Endothelial cell of umbilical vein (primary cell): ENCODE measurements at regions not wholly inside any gene's neighbourhood (a gene's known extent, or its start where the extent isn't known, plus 50 kb on each side); places are given as distances from the start of the nearest gene placed in this dataset.

Source experiments
- JUN ChIP-seq: IDR thresholded peaks from 2 replicates; pipeline ENCODE4 v1.6.1; 2011; ENCODE audit warnings: borderline replicate concordance, low read depth; ENCODE audit not compliant: insufficient read length, insufficient read depth
- POLR2A ChIP-seq: IDR thresholded peaks from 2 replicates; pipeline ENCODE4 v1.6.1; 2012; ENCODE audit warnings: low read depth, mild to moderate bottlenecking, control low read depth, low read length
- POLR2AphosphoS5 ChIP-seq: IDR thresholded peaks from 2 replicates; pipeline ENCODE4 v1.6.1; 2012; ENCODE audit warnings: low read depth, mild to moderate bottlenecking, control low read depth, low read length, moderate library complexity; ENCODE audit not compliant: insufficient read depth
- TF ChIP-seq, protein P1 (sequence below), 2 donors: IDR thresholded peaks; 1 replicate in 1 of 2; 2 replicates in 1 of 2; pipeline ENCODE4 v1.5.1; 2011; ENCODE audit warnings: low read length in 2 of 2, mild to moderate bottlenecking in 2 of 2, moderate library complexity in 2 of 2, control low read depth in 1 of 2, inconsistent platforms in 1 of 2, low read depth in 1 of 2; ENCODE audit not compliant: insufficient read depth in 1 of 2; ENCODE audit errors: extremely low read depth in 1 of 2

DNA sequence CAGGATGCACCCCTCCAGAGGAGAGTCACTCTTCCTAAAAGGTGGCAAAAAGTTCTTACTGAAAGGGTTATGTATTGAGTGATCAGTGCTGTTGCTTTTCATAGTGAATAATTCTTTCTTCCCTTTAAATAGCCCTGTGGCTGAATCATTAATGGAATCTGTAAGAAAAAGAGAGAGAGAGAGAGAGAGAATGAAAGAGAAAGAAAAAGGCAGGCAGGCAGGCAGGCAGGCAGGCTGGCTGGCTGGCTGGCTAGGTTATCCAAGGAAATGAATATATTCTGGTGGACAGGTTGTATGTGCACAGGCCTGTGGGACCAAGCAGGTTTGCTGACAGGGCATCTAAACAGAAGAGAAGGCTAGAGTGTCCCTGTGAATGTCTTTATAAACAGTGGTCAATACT lies 100.5 kb downstream of the DLEU7 start:
- TF ChIP-seq JUN (no peak), POLR2A (no peak), POLR2AphosphoS5 (no peak)
- TF ChIP-seq, protein P1, sequence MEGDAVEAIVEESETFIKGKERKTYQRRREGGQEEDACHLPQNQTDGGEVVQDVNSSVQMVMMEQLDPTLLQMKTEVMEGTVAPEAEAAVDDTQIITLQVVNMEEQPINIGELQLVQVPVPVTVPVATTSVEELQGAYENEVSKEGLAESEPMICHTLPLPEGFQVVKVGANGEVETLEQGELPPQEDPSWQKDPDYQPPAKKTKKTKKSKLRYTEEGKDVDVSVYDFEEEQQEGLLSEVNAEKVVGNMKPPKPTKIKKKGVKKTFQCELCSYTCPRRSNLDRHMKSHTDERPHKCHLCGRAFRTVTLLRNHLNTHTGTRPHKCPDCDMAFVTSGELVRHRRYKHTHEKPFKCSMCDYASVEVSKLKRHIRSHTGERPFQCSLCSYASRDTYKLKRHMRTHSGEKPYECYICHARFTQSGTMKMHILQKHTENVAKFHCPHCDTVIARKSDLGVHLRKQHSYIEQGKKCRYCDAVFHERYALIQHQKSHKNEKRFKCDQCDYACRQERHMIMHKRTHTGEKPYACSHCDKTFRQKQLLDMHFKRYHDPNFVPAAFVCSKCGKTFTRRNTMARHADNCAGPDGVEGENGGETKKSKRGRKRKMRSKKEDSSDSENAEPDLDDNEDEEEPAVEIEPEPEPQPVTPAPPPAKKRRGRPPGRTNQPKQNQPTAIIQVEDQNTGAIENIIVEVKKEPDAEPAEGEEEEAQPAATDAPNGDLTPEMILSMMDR (IDR thresholded peaks at IDR 0.05; ENCODE audit: extremely low read depth in 1 of 2, insufficient read depth in 1 of 2, low read depth in 1 of 2, low read length in 2 of 2), result no peak
